ENCODE measurements at regions not wholly inside any gene's neighbourhood (a gene's known extent, or its start where the extent isn't known, plus 50 kb on each side); places are given as distances from the start of the nearest gene placed in this dataset.

DNA sequence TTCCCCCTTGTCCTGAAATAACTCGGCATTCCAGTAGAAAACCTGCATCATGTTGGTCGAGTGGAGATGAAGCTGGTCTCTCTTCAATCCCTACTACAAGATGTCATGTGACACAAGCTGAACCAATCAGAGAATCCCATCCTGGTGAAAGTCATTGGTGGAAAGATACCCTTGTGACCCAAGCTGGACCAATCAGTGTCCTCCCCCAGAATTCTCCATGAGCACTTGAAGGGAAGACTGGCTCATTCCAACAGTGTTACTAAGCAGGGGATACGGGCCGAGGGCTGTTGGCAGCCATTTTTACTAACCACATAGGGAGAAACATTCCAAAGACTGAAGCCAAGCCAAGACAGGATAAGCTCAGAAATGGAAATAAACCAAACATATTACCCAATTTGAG is 298.3 kb downstream of the ICOS start:
- TF ChIP-seq, protein P1, sequence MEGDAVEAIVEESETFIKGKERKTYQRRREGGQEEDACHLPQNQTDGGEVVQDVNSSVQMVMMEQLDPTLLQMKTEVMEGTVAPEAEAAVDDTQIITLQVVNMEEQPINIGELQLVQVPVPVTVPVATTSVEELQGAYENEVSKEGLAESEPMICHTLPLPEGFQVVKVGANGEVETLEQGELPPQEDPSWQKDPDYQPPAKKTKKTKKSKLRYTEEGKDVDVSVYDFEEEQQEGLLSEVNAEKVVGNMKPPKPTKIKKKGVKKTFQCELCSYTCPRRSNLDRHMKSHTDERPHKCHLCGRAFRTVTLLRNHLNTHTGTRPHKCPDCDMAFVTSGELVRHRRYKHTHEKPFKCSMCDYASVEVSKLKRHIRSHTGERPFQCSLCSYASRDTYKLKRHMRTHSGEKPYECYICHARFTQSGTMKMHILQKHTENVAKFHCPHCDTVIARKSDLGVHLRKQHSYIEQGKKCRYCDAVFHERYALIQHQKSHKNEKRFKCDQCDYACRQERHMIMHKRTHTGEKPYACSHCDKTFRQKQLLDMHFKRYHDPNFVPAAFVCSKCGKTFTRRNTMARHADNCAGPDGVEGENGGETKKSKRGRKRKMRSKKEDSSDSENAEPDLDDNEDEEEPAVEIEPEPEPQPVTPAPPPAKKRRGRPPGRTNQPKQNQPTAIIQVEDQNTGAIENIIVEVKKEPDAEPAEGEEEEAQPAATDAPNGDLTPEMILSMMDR (IDR thresholded peaks at IDR 0.05) = no peak
- TF ChIP-seq POLR2A (IDR thresholded peaks at IDR 0.05) = no peak

Data from stomach (tissue), 4 donors.